Kidney (tissue), 13 donors: ENCODE measurements at regions not wholly inside any gene's neighbourhood (a gene's known extent, or its start where the extent isn't known, plus 50 kb on each side); places are given as distances from the start of the nearest gene placed in this dataset.

Experiments
- DNase-seq, 5 donors: peaks; one replicate each; pipeline ENCODE4 v3.0.0-alpha.2; 2013 to 2020
- FAIRE-seq: peaks from 2 replicates; lab custom pipeline; 2012; peaks lifted over from hg19 to GRCh38; lab: Jason Lieb, UNC
- H3K27ac ChIP-seq, 2 donors: one replicate each; pipeline ENCODE4 v1.7.0; 2013; ENCODE audit warnings: low read depth in 2 of 2, low read length in 2 of 2, inconsistent platforms in 1 of 2
- H3K27me3 ChIP-seq: one replicate; pipeline ENCODE4 v1.7.1; 2013; ENCODE audit warnings: low read length, inconsistent platforms; ENCODE audit not compliant: control insufficient read depth, insufficient read depth
- H3K36me3 ChIP-seq, 3 donors: one replicate each; pipeline versions ENCODE4 v1.7.0 to v1.7.1; 2013; ENCODE audit warnings: low read length in 3 of 3, control low read depth in 1 of 3, inconsistent platforms in 1 of 3; ENCODE audit not compliant: insufficient read depth in 3 of 3, control insufficient read depth in 2 of 3
- H3K4me1 ChIP-seq, 3 donors: one replicate each; pipeline versions ENCODE4 v1.7.0 to v1.7.1; 2013; ENCODE audit warnings: low read length in 3 of 3, inconsistent platforms in 1 of 3, low read depth in 1 of 3; ENCODE audit not compliant: control insufficient read depth in 2 of 3, insufficient read depth in 2 of 3
- H3K4me3 ChIP-seq, 3 donors: one replicate each; pipeline versions ENCODE4 v1.7.0 to v1.8.1; 2013; ENCODE audit warnings: low read length in 3 of 3, control low read depth in 1 of 3, inconsistent platforms in 1 of 3
- H3K9ac ChIP-seq, 3 donors: one replicate each; pipeline versions ENCODE4 v1.7.0 to v1.7.1; 2013; ENCODE audit warnings: low read length in 3 of 3, control low read depth in 1 of 3, inconsistent platforms in 1 of 3
- H3K9me3 ChIP-seq, 3 donors: one replicate each; pipeline versions ENCODE4 v1.7.0 to v1.7.1; 2013; ENCODE audit warnings: low read length in 3 of 3, control low read depth in 1 of 3, inconsistent platforms in 1 of 3; ENCODE audit not compliant: control insufficient read depth in 2 of 3, insufficient read depth in 1 of 3
- intact Hi-C: fragments of 100-400 bp; cut with DNase I; formaldehyde crosslinking; loops from one replicate; pipeline ENCODE4 v1.11.1; 2022
- TF ChIP-seq, protein P1 (sequence below): IDR thresholded peaks from 3 replicates; pipeline ENCODE4 v1.5.1; 2012; ENCODE audit warnings: mild to moderate bottlenecking, moderate library complexity, borderline replicate concordance; ENCODE audit not compliant: insufficient read depth; ENCODE audit errors: extremely low read depth
- donor health status: control.
- donor health status: control.
- donor health status: control.
- donor health status: control.
- donor health status: control.
- donor health status: DM: yes; HTN: yes; CAD: no.
- donor health status: Normal renal cell carcinoma (clear cell type).

DNA sequence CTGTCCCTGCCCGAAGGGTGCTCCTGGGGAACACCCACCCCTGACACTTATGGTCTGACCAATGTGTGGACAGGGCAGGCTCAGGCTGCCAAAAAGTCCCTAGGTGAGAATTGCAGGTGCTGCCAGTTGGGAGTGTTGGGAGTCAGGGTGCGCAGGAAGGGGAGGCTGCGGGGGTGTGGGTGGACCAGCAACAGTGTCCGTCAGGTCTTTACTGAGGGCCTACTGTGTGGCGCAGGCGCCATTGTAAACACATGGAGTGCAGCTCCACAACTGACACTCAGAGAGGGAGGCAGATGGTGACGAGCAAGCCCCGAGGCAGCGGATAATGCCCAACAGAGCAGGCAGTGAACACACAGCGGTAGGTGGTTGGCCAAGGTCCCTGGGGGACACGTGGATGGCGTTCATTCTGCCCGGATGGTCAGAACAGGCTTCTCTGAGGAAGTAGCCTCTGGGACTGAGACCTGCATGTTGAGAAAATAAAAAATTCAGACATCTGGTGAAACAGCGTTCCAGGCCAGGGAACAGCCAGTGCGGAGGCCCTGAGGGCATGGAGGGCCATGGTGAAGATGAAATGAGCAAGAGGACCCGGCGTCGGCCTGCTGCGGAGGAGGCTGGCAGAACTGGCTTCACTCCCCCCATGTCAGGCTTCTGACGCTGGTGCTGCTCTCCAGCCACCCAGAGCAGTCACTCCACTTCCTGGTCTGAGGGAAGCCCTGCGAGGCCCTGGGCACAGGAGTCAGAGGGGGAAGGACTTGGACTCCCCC is 136.2 kb upstream of the ZBTB40 start:
- Histone ChIP-seq H3K4me3 (no peak overlapping the region), H3K9ac (no peak overlapping the region), H3K27ac (no peak overlapping the region), H3K4me1 (no peaks in the 10 kb centered on the region), H3K27me3 (no peaks in the 10 kb centered on the region), H3K9me3 (no peaks in the 10 kb centered on the region), H3K36me3 (no peaks in the 10 kb centered on the region)
- intact Hi-C loops = no loop called here
- DNase-seq (peak in 1 of 5 donors; percentile 55), FAIRE-seq (no peak)
- TF ChIP-seq, protein P1, sequence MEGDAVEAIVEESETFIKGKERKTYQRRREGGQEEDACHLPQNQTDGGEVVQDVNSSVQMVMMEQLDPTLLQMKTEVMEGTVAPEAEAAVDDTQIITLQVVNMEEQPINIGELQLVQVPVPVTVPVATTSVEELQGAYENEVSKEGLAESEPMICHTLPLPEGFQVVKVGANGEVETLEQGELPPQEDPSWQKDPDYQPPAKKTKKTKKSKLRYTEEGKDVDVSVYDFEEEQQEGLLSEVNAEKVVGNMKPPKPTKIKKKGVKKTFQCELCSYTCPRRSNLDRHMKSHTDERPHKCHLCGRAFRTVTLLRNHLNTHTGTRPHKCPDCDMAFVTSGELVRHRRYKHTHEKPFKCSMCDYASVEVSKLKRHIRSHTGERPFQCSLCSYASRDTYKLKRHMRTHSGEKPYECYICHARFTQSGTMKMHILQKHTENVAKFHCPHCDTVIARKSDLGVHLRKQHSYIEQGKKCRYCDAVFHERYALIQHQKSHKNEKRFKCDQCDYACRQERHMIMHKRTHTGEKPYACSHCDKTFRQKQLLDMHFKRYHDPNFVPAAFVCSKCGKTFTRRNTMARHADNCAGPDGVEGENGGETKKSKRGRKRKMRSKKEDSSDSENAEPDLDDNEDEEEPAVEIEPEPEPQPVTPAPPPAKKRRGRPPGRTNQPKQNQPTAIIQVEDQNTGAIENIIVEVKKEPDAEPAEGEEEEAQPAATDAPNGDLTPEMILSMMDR = no peak

DNA sequence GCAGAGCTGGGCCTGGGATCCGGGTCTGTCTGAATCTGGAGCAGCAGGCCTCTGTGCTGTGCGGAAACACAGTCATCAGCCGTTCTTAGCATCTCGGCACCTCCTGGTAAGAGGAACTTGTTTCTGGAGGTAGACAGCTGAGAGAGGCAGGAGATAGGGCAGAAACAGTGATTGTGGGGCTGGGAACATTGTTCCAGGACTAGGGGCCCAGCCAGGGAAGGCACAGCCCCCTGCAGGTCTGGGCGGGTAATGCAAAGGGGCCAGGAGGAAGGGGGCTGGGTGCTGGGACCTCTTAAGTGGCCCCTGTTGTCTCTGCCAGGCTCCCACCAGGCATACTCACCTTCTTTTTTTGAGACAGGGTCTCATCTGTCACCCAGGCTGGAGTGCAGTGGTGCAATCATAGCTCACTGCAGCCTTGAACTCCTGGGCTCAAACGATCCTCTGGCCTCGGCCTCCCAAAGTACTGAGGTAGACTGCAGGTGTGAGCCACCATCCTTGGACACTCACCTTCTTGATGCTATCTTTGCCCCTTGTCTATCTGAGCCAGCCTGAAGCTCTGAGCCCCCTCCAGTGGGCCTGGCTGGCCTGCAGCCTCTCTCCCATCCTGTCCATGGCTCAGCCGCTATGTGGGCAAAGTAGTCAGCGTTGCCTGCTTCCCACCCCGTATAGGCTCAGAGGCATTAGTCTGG is 134.3 kb upstream of the ZBTB40 start:
- Histone ChIP-seq H3K36me3 (no peaks in the 10 kb centered on the region), H3K9me3 (no peaks in the 10 kb centered on the region), H3K4me1 (no peaks in the 10 kb centered on the region), H3K9ac (no peak overlapping the region), H3K27me3 (no peaks in the 10 kb centered on the region), H3K27ac (no peak overlapping the region), H3K4me3 (no peak overlapping the region)
- DNase-seq (peak in 1 of 5 donors; percentile 40), FAIRE-seq (no peak)
- intact Hi-C loops = no loop called here
- TF ChIP-seq, protein P1 = no peak

- Histone ChIP-seq H3K27me3 (no peaks in the 10 kb centered on the region), H3K9me3 (no peaks in the 10 kb centered on the region), H3K4me3 (no peak overlapping the region), H3K27ac (no peak overlapping the region), H3K4me1 (no peaks in the 10 kb centered on the region), H3K9ac (no peak overlapping the region), H3K36me3 (no peaks in the 10 kb centered on the region)
- intact Hi-C loops = no loop called here
- DNase-seq (no peak), FAIRE-seq (no peak)
- TF ChIP-seq, protein P1 = no peak
These were observed 133.8 kb upstream of the ZBTB40 start for GRCh38 chr1:22317920-22318243.
